ENCODE measurements at regions not wholly inside any gene's neighbourhood (a gene's known extent, or its start where the extent isn't known, plus 50 kb on each side); places are given as distances from the start of the nearest gene placed in this dataset.

DNA sequence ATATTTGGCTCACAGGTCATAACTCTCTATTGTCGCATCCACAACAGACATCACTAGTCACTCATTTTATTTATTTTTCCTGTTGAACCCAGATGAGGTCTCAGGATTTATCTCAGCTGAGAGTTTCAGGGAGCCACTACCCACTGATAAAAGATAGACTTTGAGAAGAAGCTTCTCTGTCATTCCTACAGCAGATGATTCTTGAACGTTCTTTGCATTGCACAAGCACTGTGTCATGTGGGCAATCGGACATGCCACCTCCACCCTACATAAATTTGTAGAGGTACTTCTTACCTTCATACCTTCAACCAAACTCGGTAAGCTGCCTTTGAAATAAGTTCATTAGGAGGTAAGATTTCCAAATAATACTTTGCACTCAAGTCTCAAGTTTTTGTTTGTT, 627.9 kb upstream of the TBX3 start:
- no peaks in the 10 kb centered on the region for H3K9me3 ChIP-seq (ENCODE audit: low read length)
- no peak overlapping the region for H3K4me2 ChIP-seq (ENCODE audit: low read length)
- H3K4me3 ChIP-seq (ENCODE audit: low read length) = no peak overlapping the region

GRCh38 chr12:115308918-115309317, 624.9 kb upstream of the TBX3 start:
- Histone ChIP-seq H3K27me3 (ENCODE audit: insufficient read depth, low read depth, low read length) (no peaks in the 10 kb centered on the region), H3K36me3 (ENCODE audit: insufficient read depth, low read length) (no peaks in the 10 kb centered on the region), H2AFZ (ENCODE audit: low read depth, low read length) (no peak overlapping the region), H3K9me2 (ENCODE audit: insufficient read depth, low read length) (no peaks in the 10 kb centered on the region), H3K27ac (ENCODE audit: low read length) (no peak overlapping the region), H3F3A (ENCODE audit: insufficient read depth, low read length, poor library complexity, severe bottlenecking) (no peaks in the 10 kb centered on the region), H3K4me3 (ENCODE audit: low read length) (no peak overlapping the region), H3K4me2 (ENCODE audit: low read length) (no peak overlapping the region), H3K79me2 (replicated peaks; ENCODE audit: insufficient read depth, low read length) (no peaks in the 10 kb centered on the region), H3K9ac (ENCODE audit: low read length) (no peak overlapping the region), H4K20me1 (ENCODE audit: insufficient read depth) (no peaks in the 10 kb centered on the region), H3K9me3 (ENCODE audit: low read length) (no peaks in the 10 kb centered on the region)
- no peak for TF ChIP-seq REST (IDR thresholded peaks at IDR 0.05; ENCODE audit: borderline replicate concordance)
- TF ChIP-seq, protein P1, sequence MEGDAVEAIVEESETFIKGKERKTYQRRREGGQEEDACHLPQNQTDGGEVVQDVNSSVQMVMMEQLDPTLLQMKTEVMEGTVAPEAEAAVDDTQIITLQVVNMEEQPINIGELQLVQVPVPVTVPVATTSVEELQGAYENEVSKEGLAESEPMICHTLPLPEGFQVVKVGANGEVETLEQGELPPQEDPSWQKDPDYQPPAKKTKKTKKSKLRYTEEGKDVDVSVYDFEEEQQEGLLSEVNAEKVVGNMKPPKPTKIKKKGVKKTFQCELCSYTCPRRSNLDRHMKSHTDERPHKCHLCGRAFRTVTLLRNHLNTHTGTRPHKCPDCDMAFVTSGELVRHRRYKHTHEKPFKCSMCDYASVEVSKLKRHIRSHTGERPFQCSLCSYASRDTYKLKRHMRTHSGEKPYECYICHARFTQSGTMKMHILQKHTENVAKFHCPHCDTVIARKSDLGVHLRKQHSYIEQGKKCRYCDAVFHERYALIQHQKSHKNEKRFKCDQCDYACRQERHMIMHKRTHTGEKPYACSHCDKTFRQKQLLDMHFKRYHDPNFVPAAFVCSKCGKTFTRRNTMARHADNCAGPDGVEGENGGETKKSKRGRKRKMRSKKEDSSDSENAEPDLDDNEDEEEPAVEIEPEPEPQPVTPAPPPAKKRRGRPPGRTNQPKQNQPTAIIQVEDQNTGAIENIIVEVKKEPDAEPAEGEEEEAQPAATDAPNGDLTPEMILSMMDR (IDR thresholded peaks at IDR 0.05; ENCODE audit: poor library complexity, severe bottlenecking) = no peak
- TF ChIP-seq SMC3 (conservative IDR thresholded peaks at IDR 0.05; ENCODE audit: poor library complexity) = no peak
- TF ChIP-seq EZH2 (IDR thresholded peaks at IDR 0.05; ENCODE audit: borderline replicate concordance, insufficient read depth, low read length, poor library complexity, severe bottlenecking) = no peak
- no peak for TF ChIP-seq EP300 (conservative IDR thresholded peaks at IDR 0.05; ENCODE audit: poor library complexity, severe bottlenecking)
- TF ChIP-seq MXI1 (conservative IDR thresholded peaks at IDR 0.05; ENCODE audit: poor library complexity, severe bottlenecking) = no peak
- TF ChIP-seq RAD21 (conservative IDR thresholded peaks at IDR 0.05) = no peak

More for the DNA sequence above, 627.9 kb upstream of the TBX3 start:
- Histone ChIP-seq H3K9ac (ENCODE audit: low read length) (no peak overlapping the region), H3F3A (ENCODE audit: insufficient read depth, low read length, poor library complexity, severe bottlenecking) (no peaks in the 10 kb centered on the region), H3K27me3 (ENCODE audit: insufficient read depth, low read depth, low read length) (no peaks in the 10 kb centered on the region), H3K27ac (ENCODE audit: low read length) (no peak overlapping the region), H4K20me1 (ENCODE audit: insufficient read depth) (no peaks in the 10 kb centered on the region), H3K36me3 (ENCODE audit: insufficient read depth, low read length) (no peaks in the 10 kb centered on the region), H2AFZ (ENCODE audit: low read depth, low read length) (no peak overlapping the region), H3K9me2 (ENCODE audit: insufficient read depth, low read length) (no peaks in the 10 kb centered on the region), H3K79me2 (replicated peaks; ENCODE audit: insufficient read depth, low read length) (no peaks in the 10 kb centered on the region)
- TF ChIP-seq RAD21 (conservative IDR thresholded peaks at IDR 0.05) (no peak), TAF1 (IDR thresholded peaks at IDR 0.05; ENCODE audit: low read depth) (no peak), MXI1 (conservative IDR thresholded peaks at IDR 0.05; ENCODE audit: poor library complexity, severe bottlenecking) (no peak), REST (IDR thresholded peaks at IDR 0.05; ENCODE audit: borderline replicate concordance) (no peak), EZH2 (IDR thresholded peaks at IDR 0.05; ENCODE audit: borderline replicate concordance, insufficient read depth, low read length, poor library complexity, severe bottlenecking) (no peak), EP300 (conservative IDR thresholded peaks at IDR 0.05; ENCODE audit: poor library complexity, severe bottlenecking) (no peak), POLR2AphosphoS5 (IDR thresholded peaks at IDR 0.05) (no peak), SMC3 (conservative IDR thresholded peaks at IDR 0.05; ENCODE audit: poor library complexity) (no peak)
- TF ChIP-seq, protein P1 (IDR thresholded peaks at IDR 0.05; ENCODE audit: poor library complexity, severe bottlenecking) = no peak
